NCI-H2171 (cell line): ENCODE measurements at regions not wholly inside any gene's neighbourhood (a gene's known extent, or its start where the extent isn't known, plus 50 kb on each side); places are given as distances from the start of the nearest gene placed in this dataset.

Experiments used
- DNase-seq: peaks from one replicate; lab custom pipeline; 2025; lab: John Stamatoyannopoulos, UW

GRCh38 chr1:80994038-80994437, 806.7 kb upstream of the ADGRL2 start:
- no peak for DNase-seq

GRCh38 chr1:80993154-80993980, 807.4 kb upstream of the ADGRL2 start:
- no peak for DNase-seq

GRCh38 chr1:80989455-80989854, 811.3 kb upstream of the ADGRL2 start:
- DNase-seq, result no peak

- DNase-seq, result no peak
Measured at GRCh38 chr1:80988926-80989325, 811.8 kb upstream of the ADGRL2 start.

GRCh38 chr1:80987824-80988223, 812.9 kb upstream of the ADGRL2 start:
- DNase-seq, result no peak

GRCh38 chr1:80987106-80987505, 813.6 kb upstream of the ADGRL2 start:
- no peak for DNase-seq

GRCh38 chr1:80982831-80983230, 817.9 kb upstream of the ADGRL2 start:
- no peak for DNase-seq

- no peak for DNase-seq
Measured at GRCh38 chr1:80973101-80973500, 827.6 kb upstream of the ADGRL2 start.

- DNase-seq, result no peak
Measured at GRCh38 chr1:80966266-80966665, 834.5 kb upstream of the ADGRL2 start.

GRCh38 chr1:80962564-80962963, 838.2 kb upstream of the ADGRL2 start:
- DNase-seq, result no peak

- DNase-seq, result no peak
Measured at GRCh38 chr1:80961464-80962190, 839.1 kb upstream of the ADGRL2 start.

- no peak for DNase-seq
Measured at GRCh38 chr1:80933346-80933745, 867.4 kb upstream of the ADGRL2 start.

- DNase-seq, result no peak
Measured at GRCh38 chr1:80931178-80931577, 869.6 kb upstream of the ADGRL2 start.

GRCh38 chr1:80929868-80930508, 870.7 kb upstream of the ADGRL2 start:
- DNase-seq, result no peak

- no peak for DNase-seq
Measured at GRCh38 chr1:80926531-80926930, 874.2 kb upstream of the ADGRL2 start.

GRCh38 chr1:80925130-80925805, 875.5 kb upstream of the ADGRL2 start:
- no peak for DNase-seq

GRCh38 chr1:80924290-80924689, 876.4 kb upstream of the ADGRL2 start:
- DNase-seq, result no peak

GRCh38 chr1:80922906-80923305, 877.8 kb upstream of the ADGRL2 start:
- no peak for DNase-seq

GRCh38 chr1:80919426-80919825, 881.3 kb upstream of the ADGRL2 start:
- no peak for DNase-seq

GRCh38 chr1:80918380-80918779, 882.4 kb upstream of the ADGRL2 start:
- no peak for DNase-seq

- no peak for DNase-seq
Measured at GRCh38 chr1:80917826-80918225, 882.9 kb upstream of the ADGRL2 start.

- no peak for DNase-seq
Measured at GRCh38 chr1:80917225-80917624, 883.5 kb upstream of the ADGRL2 start.
